Heart left ventricle (tissue), 16 donors: ENCODE measurements at regions not wholly inside any gene's neighbourhood (a gene's known extent, or its start where the extent isn't known, plus 50 kb on each side); places are given as distances from the start of the nearest gene placed in this dataset.

ENCODE experiments used
- ATAC-seq, 4 donors: fragments of 200-7000 bp; cut with Tn5 transposase; one replicate each; pipeline ENCODE4 v1.9.1; 2020 to 2022; ENCODE audit warnings: moderate library complexity in 4 of 4, mild to moderate bottlenecking in 3 of 4, moderate number of reproducible peaks in 1 of 4
- DNase-seq, 5 donors: peaks; one replicate each; pipeline ENCODE4 v3.0.0-alpha.2; 2020
- H3K27ac ChIP-seq, 12 donors: fragments of 200-600 bp; sonication (generic) in 4 of 12; one replicate each; pipeline versions ENCODE4 v1.5.0 to v1.8.0; 2016 to 2022; ENCODE audit warnings: mild to moderate bottlenecking in 2 of 12
- H3K27me3 ChIP-seq, 9 donors: fragments of 200-600 bp; sonication (generic) in 2 of 9; one replicate each; pipeline versions ENCODE4 v1.5.1 to v1.8.0; 2016 to 2022; ENCODE audit warnings: mild to moderate bottlenecking in 3 of 9
- H3K36me3 ChIP-seq, 9 donors: fragments of 200-600 bp; sonication (generic) in 2 of 9; one replicate each; pipeline versions ENCODE4 v1.5.0 to v1.8.0; 2018 to 2022; ENCODE audit warnings: mild to moderate bottlenecking in 2 of 9
- H3K4me1 ChIP-seq, 12 donors: fragments of 200-600 bp; sonication (generic) in 4 of 12; one replicate each; pipeline versions ENCODE4 v1.5.0 to v1.8.0; 2016 to 2022; ENCODE audit warnings: mild to moderate bottlenecking in 3 of 12
- H3K4me3 ChIP-seq, 12 donors: fragments of 200-600 bp; sonication (generic) in 4 of 12; one replicate each; pipeline versions ENCODE4 v1.5.0 to v1.8.0; 2017 to 2022; ENCODE audit warnings: mild to moderate bottlenecking in 9 of 12, moderate library complexity in 4 of 12
- H3K9me3 ChIP-seq, 12 donors: fragments of 200-600 bp; sonication (generic) in 4 of 12; one replicate each; pipeline versions ENCODE4 v1.5.0 to v1.8.0; 2016 to 2022; ENCODE audit warnings: mild to moderate bottlenecking in 1 of 12
- CTCF ChIP-seq, 12 donors: fragments of 200-600 bp; sonication (generic) in 4 of 12; IDR thresholded peaks; one replicate each; pipeline versions ENCODE4 v1.5.0 to v1.8.0; 2018 to 2022; ENCODE audit warnings: antibody characterized with exemption in 12 of 12, mild to moderate bottlenecking in 5 of 12
- POLR2A ChIP-seq, 2 donors: fragments of 450-650 bp; IDR thresholded peaks; one replicate each; pipeline ENCODE4 v1.6.1; 2017; ENCODE audit warnings: antibody characterized with exemption in 2 of 2, mild to moderate bottlenecking in 2 of 2, moderate library complexity in 2 of 2
- WGBS, 4 donors: extraction: QIAGEN DNeasy Blood & Tissue Kit in 2 of 4; methylation state at CpG; one replicate each; pipeline versions ENCODE4 v1.1.5 to v1.1.7; 2013 to 2018; 5-methylcytosine and 5-hydroxymethylcytosine counted together
- intact Hi-C, 10 donors: fragments of 100-400 bp; cut with DNase I; formaldehyde crosslinking; loops; one replicate each; pipeline versions ENCODE4 v1.11.1 to v1.14.2; 2022
- donor health status: ischemic (EF 13 %, LVEDD 7.1; RV severe dilation, severe dysfunction).
- donor health status: healthy with polysubstance abuse.
- donor health status: DM: no; HTN: yes; CAD: no.
- donor health status: DM: no; HTN: no; CAD: no.
- donor health status: ischemic (EF 25% LVEDD 6.9; RV normal size, moderate dysfunction).
- donor health status: ischemic (EF 25% LVEDD 5.7; RV mildly dilated, moderate dysfunction).
- donor health status: healthy.
- donor health status: DM: yes; HTN: yes; CAD: no.
- donor health status: ischemic (EF 35%, LVEDD 5.7; RV mildly dilated, moderate dysfunction).
- donor health status: nonischemic (EF 11% LVEDD 7.7; RV severe dilation, severe dysfunction).
- donor health status: DM: yes; HTN: yes; CAD: no.
- donor health status: PGD.
- donor health status: ischemic (EF 29% LVEDD 5.4; RV normal size, mild dysfunction).
- donor health status: nonischemic (EF 23%, LVEDD 6.1; RV moderate dilation, normal function).

- Histone ChIP-seq H3K27ac (peak overlapping the region in 1 of 12 donors; percentile 3), H3K4me1 (peaks cover 0 to 40% (median 0%) of the 10 kb centered on the region in 12 donors), H3K4me3 (no peak overlapping the region), H3K27me3 (no peaks in the 10 kb centered on the region), H3K36me3 (no peaks in the 10 kb centered on the region), H3K9me3 (peaks cover 0 to 18% (median 0%) of the 10 kb centered on the region in 12 donors)
- intact Hi-C loops, result no loop called here
- ATAC-seq (peak in 1 of 4 donors; percentile 59), DNase-seq (no peak)
- TF ChIP-seq CTCF (IDR thresholded peaks at IDR 0.05) (no peak), POLR2A (IDR thresholded peaks at IDR 0.05) (no peak)
- 94 to 98% (median 96%) methylated on average over 2 of the region's 2 CpGs for WGBS, 4 donors
Measured at GRCh38 chr2:215697003-215697402, 261.1 kb upstream of the FN1 start.

- Histone ChIP-seq H3K27me3 (no peaks in the 10 kb centered on the region), H3K36me3 (no peaks in the 10 kb centered on the region), H3K27ac (no peak overlapping the region), H3K4me1 (peaks cover 0 to 33% (median 0%) of the 10 kb centered on the region in 12 donors), H3K4me3 (no peak overlapping the region), H3K9me3 (peaks cover 0 to 18% (median 0%) of the 10 kb centered on the region in 12 donors)
- intact Hi-C loops, result no loop called here
- DNase-seq (no peak), ATAC-seq (no peak)
- 90 to 96% (median 93%) methylated on average over 4 of the region's 4 CpGs for WGBS, 4 donors
- TF ChIP-seq POLR2A (IDR thresholded peaks at IDR 0.05) (no peak), CTCF (IDR thresholded peaks at IDR 0.05) (no peak)
Measured at GRCh38 chr2:215695861-215696260, 260.0 kb upstream of the FN1 start.

GRCh38 chr2:215693999-215694580, 258.2 kb upstream of the FN1 start:
- TF ChIP-seq POLR2A (IDR thresholded peaks at IDR 0.05), result no peak
- peak overlapping the region in 3 of 12 donors; percentile 20 to 56 (median 46) for H3K27ac ChIP-seq
- H3K9me3 ChIP-seq, result peaks cover 0 to 15% (median 0%) of the 10 kb centered on the region in 12 donors
- H3K4me1 ChIP-seq, result peaks cover 0 to 17% (median 0%) of the 10 kb centered on the region in 12 donors
- H3K4me3 ChIP-seq, result no peak overlapping the region
- H3K36me3 ChIP-seq, result no peaks in the 10 kb centered on the region
- ATAC-seq, result no peak
- DNase-seq, result no peak
- WGBS, 4 donors, result 92 to 96% (median 95%) methylated on average over 1 of the region's 1 CpG
- intact Hi-C loops, result no loop called here
- H3K27me3 ChIP-seq, result no peaks in the 10 kb centered on the region

- peak overlapping the region in 4 of 12 donors; percentile 20 to 56 (median 36) for H3K27ac ChIP-seq
- intact Hi-C loops, result no loop called here
- peak in 3 of 4 donors; percentile 27 to 81 (median 49) for ATAC-seq
- H3K27me3 ChIP-seq, result no peaks in the 10 kb centered on the region
- 78 to 81% (median 79%) methylated on average over 3 of the region's 3 CpGs for WGBS, 4 donors
- DNase-seq, result no peak
- H3K4me3 ChIP-seq, result no peak overlapping the region
- H3K4me1 ChIP-seq, result peaks cover 0 to 17% (median 0%) of the 10 kb centered on the region in 12 donors
- H3K9me3 ChIP-seq, result peaks cover 0 to 9% (median 0%) of the 10 kb centered on the region in 12 donors
- H3K36me3 ChIP-seq, result no peaks in the 10 kb centered on the region
- TF ChIP-seq CTCF (IDR thresholded peaks at IDR 0.05), result no peak
- TF ChIP-seq POLR2A (IDR thresholded peaks at IDR 0.05), result no peak
Measured at GRCh38 chr2:215693193-215693998, 257.5 kb upstream of the FN1 start.
